GM23338 (cell line): ENCODE measurements at regions not wholly inside any gene's neighbourhood (a gene's known extent, or its start where the extent isn't known, plus 50 kb on each side); places are given as distances from the start of the nearest gene placed in this dataset.

Experiments used
- ATAC-seq: fragments of 200-7000 bp; cut with Tn5 transposase; 3 replicates; pipeline ENCODE4 v1.9.1; 2020
- DNase-seq: peaks from one replicate; pipeline ENCODE4 v3.0.0-alpha.2; 2015; ENCODE audit warnings: low spot score
- H2AFZ ChIP-seq: fragments of 200-600 bp; sonication (generic); 2 replicates; pipeline ENCODE4 v1.8.0; 2016; ENCODE audit warnings: antibody characterized with exemption, mild to moderate bottlenecking, moderate library complexity
- H3F3A ChIP-seq: fragments of 200-600 bp; sonication (generic); replicated peaks from 2 replicates; pipeline ENCODE4 v1.8.0; 2017; ENCODE audit warnings: antibody characterized with exemption, mixed run types, low read depth
- H3K27ac ChIP-seq: fragments of 200-600 bp; sonication (generic); 2 replicates; pipeline ENCODE4 v1.6.1; 2016; ENCODE audit warnings: low read depth
- H3K27me3 ChIP-seq: fragments of 200-600 bp; sonication (generic); 2 replicates; pipeline ENCODE4 v1.8.0; 2016; ENCODE audit warnings: mild to moderate bottlenecking, mixed run types, moderate library complexity; ENCODE audit not compliant: insufficient read depth
- H3K36me3 ChIP-seq: fragments of 200-600 bp; sonication (generic); 2 replicates; pipeline ENCODE4 v1.8.0; 2016; ENCODE audit warnings: mild to moderate bottlenecking; ENCODE audit not compliant: insufficient read depth
- H3K4me1 ChIP-seq: fragments of 200-600 bp; sonication (generic); 2 replicates; pipeline ENCODE4 v1.8.0; 2016; ENCODE audit warnings: mild to moderate bottlenecking, moderate library complexity; ENCODE audit not compliant: insufficient read depth
- H3K4me2 ChIP-seq: fragments of 200-600 bp; sonication (generic); 2 replicates; pipeline ENCODE4 v1.7.1; 2017; ENCODE audit warnings: mixed run types
- H3K4me3 ChIP-seq: fragments of 200-600 bp; sonication (generic); 2 replicates; pipeline ENCODE4 v1.6.1; 2016; ENCODE audit warnings: mixed run types
- H3K79me2 ChIP-seq: fragments of 200-600 bp; sonication (generic); replicated peaks from 2 replicates; pipeline ENCODE4 v1.8.0; 2017; ENCODE audit warnings: mild to moderate bottlenecking; ENCODE audit not compliant: insufficient read depth
- H3K9me2 ChIP-seq: fragments of 200-600 bp; sonication (generic); 2 replicates; pipeline ENCODE4 v1.8.0; 2017; ENCODE audit not compliant: insufficient read depth
- H4K20me1 ChIP-seq: fragments of 200-600 bp; sonication (generic); replicated peaks from 2 replicates; pipeline ENCODE4 v1.8.0; 2017; ENCODE audit warnings: mild to moderate bottlenecking; ENCODE audit not compliant: insufficient read depth
- H3K27ac Mint-ChIP-seq: 2 replicates; pipeline ENCODE4 v1.8.0; 2020; ENCODE audit warnings: inconsistent platforms, mild to moderate bottlenecking, moderate library complexity, mixed read lengths
- H3K27me3 Mint-ChIP-seq: 3 replicates; pipeline ENCODE4 v1.8.0; 2022; ENCODE audit warnings: low read depth, mild to moderate bottlenecking, moderate library complexity, mixed read lengths, inconsistent platforms; ENCODE audit not compliant: insufficient read depth, poor library complexity
- H3K36me3 Mint-ChIP-seq: 3 replicates; pipeline ENCODE4 v1.8.0; 2021; ENCODE audit warnings: low read depth, mild to moderate bottlenecking, inconsistent platforms, moderate library complexity, mixed read lengths
- H3K4me1 Mint-ChIP-seq: 3 replicates; pipeline ENCODE4 v1.8.0; 2020; ENCODE audit warnings: mild to moderate bottlenecking, inconsistent platforms, mixed read lengths
- H3K4me3 Mint-ChIP-seq: 3 replicates; pipeline ENCODE4 v1.8.0; 2021; ENCODE audit warnings: moderate library complexity, mild to moderate bottlenecking, inconsistent platforms, mixed read lengths
- H3K9me3 Mint-ChIP-seq: 3 replicates; pipeline ENCODE4 v1.8.0; 2020; ENCODE audit warnings: moderate library complexity, mild to moderate bottlenecking, inconsistent platforms, mixed read lengths
- CREB1 ChIP-seq: fragments of 250-450 bp; sonication (Bioruptor Pico); IDR thresholded peaks from 2 replicates; pipeline ENCODE4 v1.5.0; 2020; ENCODE audit warnings: low read depth, mild to moderate bottlenecking, moderate library complexity
- CTCF ChIP-seq, 2 experiments: fragments of 200-600 bp in 1 of 2; sonication (generic) in 1 of 2; conservative IDR thresholded peaks; 2 replicates each; pipeline versions ENCODE4 v1.5.1 to v1.6.1; 2016 to 2017; ENCODE audit warnings: antibody characterized with exemption in 2 of 2, low read depth in 2 of 2, mild to moderate bottlenecking in 2 of 2, moderate library complexity in 1 of 2
- EZH2 ChIP-seq: fragments of 200-600 bp; sonication (generic); IDR thresholded peaks from one replicate; pipeline ENCODE4 v1.8.0; 2017; ENCODE audit warnings: antibody characterized with exemption, mild to moderate bottlenecking, low read depth; ENCODE audit not compliant: unreplicated experiment
- JUNB ChIP-seq: IDR thresholded peaks from one replicate; pipeline ENCODE4 v1.6.1; 2016; ENCODE audit warnings: antibody characterized with exemption; ENCODE audit not compliant: unreplicated experiment
- STAT1 ChIP-seq: IDR thresholded peaks from one replicate; pipeline ENCODE4 v1.6.1; 2016; ENCODE audit warnings: antibody characterized with exemption; ENCODE audit not compliant: unreplicated experiment
- ZNF114 ChIP-seq: fragments of 250-450 bp; sonication (Bioruptor Pico); IDR thresholded peaks from 2 replicates; pipeline ENCODE4 v1.5.0; 2020; ENCODE audit warnings: mild to moderate bottlenecking, moderate library complexity
- ZNF331 ChIP-seq: fragments of 250-450 bp; sonication (Bioruptor Pico); IDR thresholded peaks from 2 replicates; pipeline ENCODE4 v1.5.0; 2020; ENCODE audit warnings: low read depth, mild to moderate bottlenecking, moderate library complexity
- TF ChIP-seq, protein P1 (sequence below): IDR thresholded peaks from 2 replicates; pipeline ENCODE4 v1.6.1; 2016; ENCODE audit warnings: antibody characterized with exemption
- TF ChIP-seq, protein P2 (sequence below): IDR thresholded peaks from one replicate; pipeline ENCODE4 v1.6.1; 2018; ENCODE audit warnings: antibody characterized with exemption; ENCODE audit not compliant: unreplicated experiment

DNA sequence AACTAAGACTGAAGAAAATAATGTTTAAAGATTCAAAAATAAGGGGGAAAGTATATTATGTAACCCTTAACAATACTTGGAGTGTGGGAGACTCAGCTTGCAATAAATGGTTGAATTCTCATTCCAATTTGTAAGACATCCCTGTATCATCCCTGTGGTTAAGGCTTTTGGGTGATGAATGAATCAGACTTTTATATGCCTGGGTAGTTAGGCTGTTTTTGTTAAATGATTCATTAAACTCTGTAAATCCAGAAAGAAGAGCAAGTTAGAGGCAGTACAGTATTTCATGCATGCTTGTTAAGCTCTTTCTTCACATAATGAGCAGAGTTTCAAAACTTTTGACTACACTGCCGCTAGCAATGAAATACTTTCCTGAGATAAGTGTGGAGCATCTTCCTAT is 948.8 kb downstream of the SOCS6 start (continued):
- TF ChIP-seq CTCF (conservative IDR thresholded peaks at IDR 0.05; ENCODE audit: low read depth in 2 of 2) (no peak), ZNF114 (CRISPR knock-in tag) (no peak), CREB1 (CRISPR knock-in tag) (no peak), ZNF331 (CRISPR knock-in tag) (no peak)
- TF ChIP-seq, protein P1, sequence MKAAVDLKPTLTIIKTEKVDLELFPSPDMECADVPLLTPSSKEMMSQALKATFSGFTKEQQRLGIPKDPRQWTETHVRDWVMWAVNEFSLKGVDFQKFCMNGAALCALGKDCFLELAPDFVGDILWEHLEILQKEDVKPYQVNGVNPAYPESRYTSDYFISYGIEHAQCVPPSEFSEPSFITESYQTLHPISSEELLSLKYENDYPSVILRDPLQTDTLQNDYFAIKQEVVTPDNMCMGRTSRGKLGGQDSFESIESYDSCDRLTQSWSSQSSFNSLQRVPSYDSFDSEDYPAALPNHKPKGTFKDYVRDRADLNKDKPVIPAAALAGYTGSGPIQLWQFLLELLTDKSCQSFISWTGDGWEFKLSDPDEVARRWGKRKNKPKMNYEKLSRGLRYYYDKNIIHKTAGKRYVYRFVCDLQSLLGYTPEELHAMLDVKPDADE: no peak

GRCh38 chr18:71233177-71233576 is 944.3 kb downstream of the SOCS6 start:
- H4K20me1 ChIP-seq: no peaks in the 10 kb centered on the region
- no peaks in the 10 kb centered on the region for H3K79me2 ChIP-seq
- no peaks in the 10 kb centered on the region for H3K9me2 ChIP-seq
- H3K9me3 Mint-ChIP-seq: peaks cover 78% of the 10 kb centered on the region
- H3K4me3 Mint-ChIP-seq: no peak overlapping the region
- H3K36me3 Mint-ChIP-seq: peaks cover 10% of the 10 kb centered on the region
- no peaks in the 10 kb centered on the region for H3K4me1 Mint-ChIP-seq
- no peaks in the 10 kb centered on the region for H3K27me3 ChIP-seq
- H3K36me3 ChIP-seq: peaks cover 12% of the 10 kb centered on the region
- H3K27ac Mint-ChIP-seq: no peak overlapping the region
- H2AFZ ChIP-seq: no peak overlapping the region
- TF ChIP-seq JUNB: no peak
- no peak for TF ChIP-seq CTCF (conservative IDR thresholded peaks at IDR 0.05; ENCODE audit: low read depth in 2 of 2)
- TF ChIP-seq ZNF331 (CRISPR knock-in tag): no peak
- TF ChIP-seq, protein P1: no peak
- DNase-seq (no peak), ATAC-seq (no peak)
- H3K4me2 ChIP-seq: no peak overlapping the region
- H3K27ac ChIP-seq: no peak overlapping the region
- no peaks in the 10 kb centered on the region for H3K4me1 ChIP-seq
- H3K27me3 Mint-ChIP-seq: no peaks in the 10 kb centered on the region
- no peak overlapping the region for H3K4me3 ChIP-seq
- no peaks in the 10 kb centered on the region for H3F3A ChIP-seq

DNA sequence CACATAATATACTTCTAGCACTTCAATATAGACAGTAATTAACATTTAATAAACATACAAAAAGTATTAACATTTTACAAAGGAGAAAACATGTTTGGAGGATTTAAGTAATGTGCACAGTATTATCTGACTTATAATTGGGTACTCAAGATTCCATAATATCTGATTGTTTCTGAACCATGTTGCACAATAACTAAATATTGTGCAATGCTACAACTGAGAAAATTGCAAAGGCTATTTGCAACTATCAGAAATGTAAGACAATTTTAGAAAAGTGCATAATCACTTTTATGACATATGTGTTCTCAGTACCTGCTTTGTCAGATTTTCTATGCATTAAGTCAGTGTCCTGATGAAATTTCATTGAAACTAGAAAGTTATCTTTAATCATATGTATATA is 934.6 kb downstream of the SOCS6 start:
- H3K79me2 ChIP-seq: no peaks in the 10 kb centered on the region
- Mint-ChIP-seq H3K27me3 (peaks cover 4% of the 10 kb centered on the region), H3K9me3 (peaks cover 92% of the 10 kb centered on the region), H3K36me3 (peaks cover 21% of the 10 kb centered on the region), H3K4me3 (no peak overlapping the region), H3K4me1 (no peaks in the 10 kb centered on the region), H3K27ac (no peak overlapping the region)
- no peaks in the 10 kb centered on the region for H4K20me1 ChIP-seq
- no peaks in the 10 kb centered on the region for H3K4me1 ChIP-seq
- H3K9me2 ChIP-seq: no peaks in the 10 kb centered on the region
- DNase-seq (no peak), ATAC-seq (no peak)
- no peaks in the 10 kb centered on the region for H3F3A ChIP-seq
- no peak overlapping the region for H3K27ac ChIP-seq
- H3K36me3 ChIP-seq: peaks cover 9% of the 10 kb centered on the region; the same call in 1 of the 2 replicates
- no peak overlapping the region for H2AFZ ChIP-seq
- no peaks in the 10 kb centered on the region for H3K27me3 ChIP-seq
- no peak overlapping the region for H3K4me3 ChIP-seq
- no peak overlapping the region for H3K4me2 ChIP-seq
- no peak for TF ChIP-seq EZH2
- TF ChIP-seq STAT1: no peak
- TF ChIP-seq, protein P2, sequence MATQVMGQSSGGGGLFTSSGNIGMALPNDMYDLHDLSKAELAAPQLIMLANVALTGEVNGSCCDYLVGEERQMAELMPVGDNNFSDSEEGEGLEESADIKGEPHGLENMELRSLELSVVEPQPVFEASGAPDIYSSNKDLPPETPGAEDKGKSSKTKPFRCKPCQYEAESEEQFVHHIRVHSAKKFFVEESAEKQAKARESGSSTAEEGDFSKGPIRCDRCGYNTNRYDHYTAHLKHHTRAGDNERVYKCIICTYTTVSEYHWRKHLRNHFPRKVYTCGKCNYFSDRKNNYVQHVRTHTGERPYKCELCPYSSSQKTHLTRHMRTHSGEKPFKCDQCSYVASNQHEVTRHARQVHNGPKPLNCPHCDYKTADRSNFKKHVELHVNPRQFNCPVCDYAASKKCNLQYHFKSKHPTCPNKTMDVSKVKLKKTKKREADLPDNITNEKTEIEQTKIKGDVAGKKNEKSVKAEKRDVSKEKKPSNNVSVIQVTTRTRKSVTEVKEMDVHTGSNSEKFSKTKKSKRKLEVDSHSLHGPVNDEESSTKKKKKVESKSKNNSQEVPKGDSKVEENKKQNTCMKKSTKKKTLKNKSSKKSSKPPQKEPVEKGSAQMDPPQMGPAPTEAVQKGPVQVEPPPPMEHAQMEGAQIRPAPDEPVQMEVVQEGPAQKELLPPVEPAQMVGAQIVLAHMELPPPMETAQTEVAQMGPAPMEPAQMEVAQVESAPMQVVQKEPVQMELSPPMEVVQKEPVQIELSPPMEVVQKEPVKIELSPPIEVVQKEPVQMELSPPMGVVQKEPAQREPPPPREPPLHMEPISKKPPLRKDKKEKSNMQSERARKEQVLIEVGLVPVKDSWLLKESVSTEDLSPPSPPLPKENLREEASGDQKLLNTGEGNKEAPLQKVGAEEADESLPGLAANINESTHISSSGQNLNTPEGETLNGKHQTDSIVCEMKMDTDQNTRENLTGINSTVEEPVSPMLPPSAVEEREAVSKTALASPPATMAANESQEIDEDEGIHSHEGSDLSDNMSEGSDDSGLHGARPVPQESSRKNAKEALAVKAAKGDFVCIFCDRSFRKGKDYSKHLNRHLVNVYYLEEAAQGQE: no peak
- no peak for TF ChIP-seq ZNF114 (CRISPR knock-in tag)
